Immature natural killer cell (primary cell): ENCODE measurements at regions not wholly inside any gene's neighbourhood (a gene's known extent, or its start where the extent isn't known, plus 50 kb on each side); places are given as distances from the start of the nearest gene placed in this dataset.
"Not testable (repeated sequence)": the region's sequence is repeated elsewhere in the genome, so short reads cannot be mapped to it uniquely, and the experiment has no call there.

Experiments
- DNase-seq, 3 donors: peaks; one replicate each; pipeline ENCODE4 v3.0.0; 2022; ENCODE audit warnings: mixed read lengths in 1 of 3
- H3K27ac Mint-ChIP-seq, 6 donors: one replicate each; pipeline ENCODE4 v1.8.0; 2020; ENCODE audit warnings: mixed read lengths in 6 of 6, mild to moderate bottlenecking in 5 of 6, inconsistent platforms in 4 of 6, moderate library complexity in 3 of 6
- H3K27me3 Mint-ChIP-seq, 3 donors: one replicate each; pipeline ENCODE4 v1.8.0; 2020 to 2021; ENCODE audit warnings: low read depth in 3 of 3, mild to moderate bottlenecking in 3 of 3, mixed read lengths in 3 of 3, moderate library complexity in 3 of 3, inconsistent platforms in 1 of 3
- H3K36me3 Mint-ChIP-seq, 3 donors: one replicate each; pipeline ENCODE4 v1.8.0; 2020; ENCODE audit warnings: mixed read lengths in 3 of 3, inconsistent platforms in 2 of 3, mild to moderate bottlenecking in 2 of 3
- H3K4me1 Mint-ChIP-seq, 2 donors: one replicate each; pipeline ENCODE4 v1.8.0; 2020; ENCODE audit warnings: inconsistent platforms in 2 of 2, mild to moderate bottlenecking in 2 of 2, mixed read lengths in 2 of 2, moderate library complexity in 1 of 2
- H3K4me3 Mint-ChIP-seq, 5 donors: one replicate each; pipeline ENCODE4 v1.8.0; 2020; ENCODE audit warnings: mild to moderate bottlenecking in 5 of 5, mixed read lengths in 5 of 5, inconsistent platforms in 3 of 5, moderate library complexity in 3 of 5
- H3K9me3 Mint-ChIP-seq, 6 donors: one replicate each; pipeline ENCODE4 v1.8.0; 2020; ENCODE audit warnings: mild to moderate bottlenecking in 6 of 6, mixed read lengths in 6 of 6, inconsistent platforms in 4 of 6, moderate library complexity in 3 of 6

DNA sequence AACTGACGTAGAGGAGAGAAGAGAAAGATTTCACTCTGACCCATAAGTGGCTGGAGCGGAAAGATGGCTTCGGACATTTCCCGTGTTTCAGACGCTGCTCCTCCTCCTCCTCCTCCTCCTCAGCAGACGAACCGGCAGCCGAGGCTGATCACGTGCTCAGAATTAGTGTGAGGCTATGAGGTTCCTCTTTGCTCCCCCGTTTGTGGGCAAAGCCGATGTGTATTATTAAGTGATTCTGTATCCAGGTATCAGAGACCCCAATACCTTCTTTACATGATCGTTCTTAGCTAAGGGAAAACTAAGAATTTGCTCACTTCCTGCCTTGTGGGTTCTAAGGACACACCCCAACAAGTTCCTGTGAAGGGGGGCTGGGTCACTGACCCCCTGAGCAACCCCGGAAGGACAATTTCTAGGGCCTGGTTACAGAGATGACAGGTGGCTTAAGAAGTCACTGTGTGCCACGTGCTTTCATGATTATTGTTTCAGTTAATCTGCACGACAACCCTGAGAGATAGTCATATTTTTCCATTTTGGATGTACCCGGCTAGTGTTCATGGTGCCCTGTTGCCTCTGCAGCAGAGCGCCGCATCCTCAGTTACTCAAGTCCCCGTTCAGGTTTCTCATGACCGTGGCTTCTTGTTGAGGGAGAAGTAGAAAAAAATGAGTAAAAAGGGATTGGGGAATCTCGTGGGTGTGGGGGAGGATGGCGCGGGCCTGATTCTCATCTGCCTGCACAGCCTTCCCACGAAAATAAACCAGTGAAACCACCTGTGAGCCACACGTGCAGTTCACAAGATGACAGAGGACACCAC is 671.8 kb downstream of the QKI start:
- peaks cover 0 to 9% (median 0%) of the 10 kb centered on the region in 3 donors for H3K36me3 Mint-ChIP-seq
- peak overlapping the region; percentile 83 to 91 (median 88) for H3K27ac Mint-ChIP-seq
- peaks cover 31 to 36% of the 10 kb centered on the region in 2 donors for H3K4me1 Mint-ChIP-seq
- H3K9me3 Mint-ChIP-seq = peaks cover 0 to 6% (median 0%) of the 10 kb centered on the region in 6 donors
- peak overlapping the region; percentile 63 to 89 (median 69) for H3K4me3 Mint-ChIP-seq
- H3K27me3 Mint-ChIP-seq = peaks cover 5 to 12% (median 10%) of the 10 kb centered on the region in 3 donors
- DNase-seq = peak; percentile 43 to 58 (median 51)

DNA sequence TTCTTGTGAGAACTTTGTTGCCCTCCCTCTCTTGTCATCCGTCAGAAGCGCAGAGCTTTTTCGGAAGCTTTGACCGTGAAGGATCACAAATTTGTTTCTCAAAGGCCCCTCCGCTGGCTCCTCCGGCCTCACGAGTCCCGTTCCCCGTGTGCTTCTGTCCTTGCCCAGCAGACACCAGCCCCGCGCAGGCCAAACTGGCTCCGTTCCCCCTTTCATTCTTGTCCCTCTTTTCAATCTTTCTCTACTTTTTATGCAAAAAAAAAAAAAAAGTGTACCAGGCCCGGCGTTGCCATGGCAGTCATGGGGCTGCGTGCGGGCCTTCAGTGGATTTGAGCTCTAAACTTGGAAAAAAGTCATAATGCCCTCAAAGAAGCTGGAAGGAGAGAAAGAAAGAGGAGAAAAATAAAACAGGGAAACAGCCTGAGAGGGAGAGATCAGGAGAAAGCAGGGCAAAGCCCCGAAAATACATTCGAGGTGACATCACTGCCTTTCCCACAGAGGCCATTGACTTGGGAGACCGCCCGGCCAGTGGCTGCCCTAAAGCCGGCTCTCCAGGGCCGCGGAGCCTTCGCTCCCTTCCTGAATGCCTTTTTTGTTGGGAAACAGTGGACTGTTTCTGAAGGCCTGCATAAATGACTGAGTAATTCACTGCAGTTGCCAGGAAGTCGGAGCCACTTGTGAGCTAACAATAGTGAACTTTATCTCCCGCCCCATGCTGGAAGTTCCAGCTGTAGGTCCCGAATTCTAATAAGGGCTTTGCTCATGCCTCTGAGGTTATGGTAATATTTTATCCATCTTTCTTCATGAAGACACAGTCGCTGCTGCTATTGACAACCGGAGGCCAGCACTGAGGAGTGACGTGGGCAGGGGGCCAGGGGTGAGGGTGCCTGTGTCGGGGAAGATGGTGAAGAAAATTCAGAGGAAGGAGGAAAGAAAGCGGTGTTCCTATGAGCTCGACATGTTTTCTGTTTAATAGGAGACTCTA is 670.9 kb downstream of the QKI start:
- peak overlapping the region; percentile 63 to 89 (median 69) for H3K4me3 Mint-ChIP-seq
- peaks cover 0 to 9% (median 0%) of the 10 kb centered on the region in 3 donors for H3K36me3 Mint-ChIP-seq
- H3K27ac Mint-ChIP-seq = peak overlapping the region; percentile 83 to 91 (median 88)
- DNase-seq = no peak
- H3K4me1 Mint-ChIP-seq = peaks cover 31 to 36% of the 10 kb centered on the region in 2 donors
- peaks cover 5 to 14% (median 14%) of the 10 kb centered on the region in 3 donors for H3K27me3 Mint-ChIP-seq
- peaks cover 0 to 6% (median 0%) of the 10 kb centered on the region in 6 donors for H3K9me3 Mint-ChIP-seq

DNA sequence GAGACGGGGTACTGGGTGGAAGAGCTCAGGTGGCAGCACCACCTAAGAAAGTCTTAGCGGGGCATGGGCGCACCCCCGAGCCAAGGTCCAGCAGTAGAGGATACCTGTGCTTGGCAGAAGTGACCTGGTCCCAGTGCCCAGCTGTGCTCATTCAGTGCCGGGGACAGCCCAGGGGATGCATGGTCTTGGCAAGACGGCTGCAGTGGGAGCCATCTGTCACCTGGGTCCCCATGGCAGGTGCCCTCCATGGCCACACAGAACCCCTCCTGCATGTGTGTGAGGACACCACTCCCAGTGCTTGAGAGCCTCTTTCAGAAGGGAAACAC is 664.7 kb downstream of the QKI start:
- H3K4me3 Mint-ChIP-seq = no peak overlapping the region
- peaks cover 1 to 11% (median 4%) of the 10 kb centered on the region in 3 donors for H3K27me3 Mint-ChIP-seq
- H3K4me1 Mint-ChIP-seq = peaks cover 13 to 14% of the 10 kb centered on the region in 2 donors
- peaks cover 0 to 3% (median 0%) of the 10 kb centered on the region in 6 donors for H3K9me3 Mint-ChIP-seq
- H3K27ac Mint-ChIP-seq = no peak overlapping the region
- DNase-seq = no peak
- peaks cover 0 to 11% (median 0%) of the 10 kb centered on the region in 3 donors for H3K36me3 Mint-ChIP-seq

GRCh38 chr6:164078532-164079274 is 664.2 kb downstream of the QKI start:
- Mint-ChIP-seq H3K36me3 (peaks cover 0 to 8% (median 0%) of the 10 kb centered on the region in 3 donors), H3K9me3 (peaks cover 0 to 2% (median 0%) of the 10 kb centered on the region in 6 donors), H3K4me1 (peaks cover 13 to 14% of the 10 kb centered on the region in 2 donors), H3K27me3 (peaks cover 1 to 11% (median 4%) of the 10 kb centered on the region in 3 donors), H3K27ac (no peak overlapping the region), H3K4me3 (peak overlapping the region in 1 of 5 donors; percentile 34)
- no peak for DNase-seq

DNA sequence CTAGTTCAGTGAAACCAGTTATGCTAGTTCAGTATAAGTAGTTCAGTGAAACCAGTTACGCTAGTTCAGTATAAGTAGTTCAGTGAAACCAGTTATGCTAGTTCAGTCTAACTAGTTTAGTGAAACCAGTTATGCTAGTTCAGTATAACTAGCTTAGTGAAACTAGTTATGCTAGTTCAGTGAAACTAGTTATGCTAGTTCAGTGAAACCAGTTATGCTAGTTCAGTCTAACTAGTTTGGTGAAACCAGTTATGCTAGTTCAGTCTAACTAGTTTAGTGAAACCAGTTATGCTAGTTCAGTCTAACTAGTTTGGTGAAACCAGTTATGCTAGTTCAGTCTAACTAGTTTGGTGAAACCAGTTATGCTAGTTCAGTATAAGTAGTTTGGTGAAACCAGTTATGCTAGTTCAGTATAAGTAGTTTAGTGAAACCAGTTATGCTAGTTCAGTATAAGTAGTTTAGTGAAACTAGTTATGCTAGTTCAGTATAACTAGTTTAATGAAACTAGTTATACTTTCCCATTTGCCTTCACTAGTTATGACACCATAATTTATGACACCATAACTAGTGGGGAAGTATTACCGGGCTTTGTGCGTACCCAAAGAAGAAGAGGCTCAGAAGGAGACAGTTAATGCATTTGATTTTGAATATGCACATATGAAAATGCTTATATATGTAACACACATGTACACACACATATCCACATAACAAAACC is 662.5 kb downstream of the QKI start:
- not testable (repeated sequence) for H3K4me3 Mint-ChIP-seq, H3K9me3 Mint-ChIP-seq, H3K36me3 Mint-ChIP-seq, DNase-seq, H3K27ac Mint-ChIP-seq
- Mint-ChIP-seq H3K27me3 (peaks cover 1 to 11% (median 4%) of the 10 kb centered on the region in 3 donors), H3K4me1 (peaks cover 9 to 14% of the 10 kb centered on the region in 2 donors)

DNA sequence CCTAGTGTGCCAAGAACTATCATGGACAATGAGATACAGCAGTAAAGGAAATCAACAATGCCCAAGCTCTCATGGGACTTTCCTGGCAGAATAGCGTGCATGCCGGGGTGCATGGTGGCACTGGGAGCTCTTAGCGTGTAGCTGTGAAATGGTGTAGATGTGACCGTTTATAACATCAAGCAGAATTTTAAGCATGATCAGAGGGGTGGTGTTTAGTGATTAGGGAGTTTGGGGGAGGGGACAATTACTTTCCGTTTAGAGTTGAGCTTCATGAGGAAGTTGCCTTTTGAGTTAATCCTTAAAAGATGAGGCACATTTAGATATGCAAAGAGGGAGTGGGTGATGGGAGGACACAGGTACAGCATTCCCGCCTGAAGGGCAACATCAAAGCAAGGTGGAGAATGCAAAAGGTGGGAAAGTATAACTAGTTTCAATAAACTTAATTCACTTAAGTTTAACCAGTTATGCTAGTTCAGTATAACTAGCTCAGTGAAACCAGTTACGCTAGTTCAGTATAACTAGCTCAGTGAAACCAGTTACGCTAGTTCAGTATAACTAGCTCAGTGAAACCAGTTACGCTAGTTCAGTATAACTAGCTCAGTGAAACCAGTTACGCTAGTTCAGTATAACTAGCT is 661.6 kb downstream of the QKI start:
- Mint-ChIP-seq H3K9me3 (peaks cover 0 to 1% (median 0%) of the 10 kb centered on the region in 6 donors), H3K27ac (peak overlapping the region in 1 of 6 donors; percentile 43), H3K27me3 (peaks cover 1 to 8% (median 3%) of the 10 kb centered on the region in 3 donors), H3K4me1 (peaks cover 9 to 14% of the 10 kb centered on the region in 2 donors), H3K4me3 (no peak overlapping the region), H3K36me3 (peaks cover 0 to 3% (median 0%) of the 10 kb centered on the region in 3 donors)
- no peak for DNase-seq

DNA sequence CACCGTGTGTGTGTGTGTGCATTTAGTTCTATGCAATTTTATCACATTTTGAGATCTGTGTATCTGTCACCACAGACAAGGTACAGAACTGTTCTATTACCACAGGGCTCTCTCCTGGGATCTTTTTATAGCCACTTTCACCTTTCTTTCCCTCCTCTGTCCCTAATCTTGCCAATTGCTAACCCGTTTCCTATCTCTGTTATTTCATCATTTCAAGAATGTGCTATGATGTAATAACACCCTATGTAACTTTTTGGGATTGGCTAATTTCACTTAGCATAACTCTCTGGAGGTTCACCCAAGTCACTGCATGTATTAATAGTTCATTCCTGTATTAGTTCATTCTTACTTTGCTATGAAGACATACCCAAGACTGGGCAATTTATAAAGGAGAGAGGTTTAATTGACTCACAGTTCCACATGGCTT is 657.7 kb downstream of the QKI start:
- Mint-ChIP-seq H3K27me3 (peaks cover 0 to 1% (median 0%) of the 10 kb centered on the region in 3 donors), H3K27ac (no peak overlapping the region), H3K4me1 (no peaks in the 10 kb centered on the region), H3K4me3 (no peak overlapping the region), H3K36me3 (no peaks in the 10 kb centered on the region), H3K9me3 (peaks cover 0 to 1% (median 0%) of the 10 kb centered on the region in 6 donors)
- DNase-seq = no peak

- H3K27me3 Mint-ChIP-seq = peaks cover under 1 to 3% (median 2%) of the 10 kb centered on the region in 3 donors
These were observed 655.0 kb downstream of the QKI start for GRCh38 chr6:164069350-164069990.

GRCh38 chr6:164068527-164068926 is 654.0 kb downstream of the QKI start:
- Mint-ChIP-seq H3K9me3 (peaks cover 0 to 1% (median 0%) of the 10 kb centered on the region in 6 donors), H3K36me3 (no peaks in the 10 kb centered on the region), H3K27ac (no peak overlapping the region), H3K4me3 (no peak overlapping the region), H3K27me3 (peaks cover 1 to 3% (median 2%) of the 10 kb centered on the region in 3 donors), H3K4me1 (no peaks in the 10 kb centered on the region)
- no peak for DNase-seq

More at GRCh38 chr6:164069350-164069990, 655.0 kb downstream of the QKI start:
- Mint-ChIP-seq H3K4me3 (no peak overlapping the region), H3K9me3 (peaks cover 0 to 1% (median 0%) of the 10 kb centered on the region in 6 donors), H3K27ac (no peak overlapping the region), H3K36me3 (no peaks in the 10 kb centered on the region), H3K4me1 (no peaks in the 10 kb centered on the region)
- no peak for DNase-seq

DNA sequence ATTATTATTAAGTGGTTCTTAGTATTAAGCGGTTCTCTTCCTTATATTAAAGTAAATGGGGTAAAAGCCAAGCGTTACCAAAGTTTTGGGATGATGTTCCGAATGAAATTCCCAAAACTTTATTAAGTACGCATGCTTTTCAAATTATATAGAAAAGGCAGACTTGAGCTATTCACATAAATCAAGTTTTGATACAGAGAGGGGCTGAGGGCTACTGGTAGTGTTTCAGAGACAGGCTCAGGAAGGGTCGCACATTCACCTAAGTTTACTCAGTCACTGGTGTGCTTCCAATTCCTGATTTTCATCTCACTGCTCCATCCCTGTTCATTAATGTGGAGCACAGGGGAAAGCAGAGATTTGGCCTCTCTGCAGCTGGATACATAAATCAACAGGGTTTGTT is 652.2 kb downstream of the QKI start:
- no peaks in the 10 kb centered on the region for H3K36me3 Mint-ChIP-seq
- DNase-seq = no peak
- H3K27ac Mint-ChIP-seq = no peak overlapping the region
- peaks cover 1 to 4% (median 3%) of the 10 kb centered on the region in 3 donors for H3K27me3 Mint-ChIP-seq
- H3K4me1 Mint-ChIP-seq = no peaks in the 10 kb centered on the region
- no peak overlapping the region for H3K4me3 Mint-ChIP-seq
- H3K9me3 Mint-ChIP-seq = no peaks in the 10 kb centered on the region

DNA sequence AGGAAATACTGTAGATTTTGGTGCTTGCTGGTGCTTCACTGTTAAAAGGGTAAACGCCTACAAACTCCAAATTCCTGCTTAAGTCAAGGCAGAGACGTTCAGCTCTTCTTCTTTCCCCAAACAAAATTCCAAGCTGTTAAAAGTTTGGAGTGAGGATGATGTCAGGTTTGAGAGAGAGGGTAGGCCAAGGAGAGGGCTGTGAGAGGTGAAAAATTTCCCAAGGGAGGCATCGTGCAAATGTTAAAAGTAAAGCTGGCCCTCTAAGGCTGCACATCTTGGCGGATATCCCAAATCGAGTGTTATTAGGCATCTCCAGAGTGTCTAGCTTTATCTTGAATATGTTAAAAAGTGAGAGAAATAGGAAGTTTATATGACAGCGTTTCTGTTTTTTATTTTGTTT is 651.8 kb downstream of the QKI start:
- no peak for DNase-seq
- H3K27ac Mint-ChIP-seq = no peak overlapping the region
- no peaks in the 10 kb centered on the region for H3K36me3 Mint-ChIP-seq
- H3K9me3 Mint-ChIP-seq = no peaks in the 10 kb centered on the region
- H3K4me1 Mint-ChIP-seq = no peaks in the 10 kb centered on the region
- peaks cover 1 to 4% (median 3%) of the 10 kb centered on the region in 3 donors for H3K27me3 Mint-ChIP-seq
- no peak overlapping the region for H3K4me3 Mint-ChIP-seq

DNA sequence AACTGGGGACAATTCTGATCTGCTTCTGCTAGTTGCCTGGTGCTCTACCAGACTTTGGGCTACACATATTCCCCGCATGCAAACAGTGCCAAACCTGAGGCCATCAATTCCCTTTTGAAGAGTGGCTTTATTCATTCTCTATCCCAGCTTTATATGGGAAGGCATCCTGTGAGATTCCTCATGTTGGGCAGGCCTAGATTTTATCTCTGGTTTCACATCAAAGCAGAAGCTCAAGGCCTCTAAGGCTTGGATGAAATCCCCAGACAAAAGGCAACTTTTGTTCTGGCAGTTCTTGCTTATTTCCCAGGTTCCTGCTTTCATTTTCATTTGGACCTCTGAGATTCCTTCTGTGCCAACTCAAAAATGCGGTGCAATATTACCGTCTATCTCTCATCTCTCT is 648.8 kb downstream of the QKI start:
- Mint-ChIP-seq H3K4me3 (no peak overlapping the region), H3K27ac (no peak overlapping the region), H3K4me1 (no peaks in the 10 kb centered on the region), H3K27me3 (peaks cover 3 to 6% (median 4%) of the 10 kb centered on the region in 3 donors), H3K36me3 (no peaks in the 10 kb centered on the region), H3K9me3 (no peaks in the 10 kb centered on the region)
- no peak for DNase-seq
